ENCODE measurements at regions not wholly inside any gene's neighbourhood (a gene's known extent, or its start where the extent isn't known, plus 50 kb on each side); places are given as distances from the start of the nearest gene placed in this dataset.
"Not testable (repeated sequence)": the region's sequence is repeated elsewhere in the genome, so short reads cannot be mapped to it uniquely, and the experiment has no call there.

- H3K4me1 Mint-ChIP-seq, H3K9me3 Mint-ChIP-seq, H3K27me3 Mint-ChIP-seq, ATAC-seq, H3K4me3 Mint-ChIP-seq, H3K27ac Mint-ChIP-seq, H3K36me3 Mint-ChIP-seq: not testable (repeated sequence)
These were observed 53.0 kb upstream of the C1QTNF3 start for GRCh38 chr5:34096033-34096432.

DNA sequence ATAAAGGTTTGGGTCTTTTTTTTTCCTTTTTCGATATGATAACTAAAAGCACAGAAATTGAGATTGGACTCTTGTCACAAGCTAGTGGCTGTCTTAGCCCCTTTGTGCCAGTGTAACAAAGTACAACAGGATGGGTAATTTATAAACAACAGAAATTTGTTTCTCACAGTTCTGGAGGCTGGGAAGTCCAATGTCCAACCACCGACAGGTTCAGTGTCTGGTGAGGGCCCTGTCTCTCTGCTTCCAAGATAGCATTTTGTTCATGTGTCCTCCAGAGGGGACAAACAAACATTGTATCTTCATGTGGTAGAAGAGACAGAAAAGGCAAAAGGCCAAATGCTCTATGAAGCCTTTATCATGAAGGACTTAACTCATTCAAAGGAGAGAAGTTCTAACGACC lies 56.9 kb upstream of the C1QTNF3 start:
- H3K27me3 Mint-ChIP-seq, H3K9me3 Mint-ChIP-seq, H3K27ac Mint-ChIP-seq: not testable (repeated sequence)

GRCh38 chr5:34101567-34101966 lies 58.6 kb upstream of the C1QTNF3 start:
- H3K27ac Mint-ChIP-seq, H3K4me3 Mint-ChIP-seq: not testable (repeated sequence)

More for the DNA sequence above, 56.9 kb upstream of the C1QTNF3 start:
- not testable (repeated sequence) for H3K4me1 Mint-ChIP-seq, H3K4me3 Mint-ChIP-seq, H3K36me3 Mint-ChIP-seq, ATAC-seq

GRCh38 chr5:34108897-34109296 lies 65.9 kb upstream of the C1QTNF3 start:
- H3K9me3 Mint-ChIP-seq, H3K4me3 Mint-ChIP-seq, H3K4me1 Mint-ChIP-seq, H3K27ac Mint-ChIP-seq, ATAC-seq, H3K27me3 Mint-ChIP-seq, H3K36me3 Mint-ChIP-seq: not testable (repeated sequence)

More at GRCh38 chr5:34101567-34101966, 58.6 kb upstream of the C1QTNF3 start:
- not testable (repeated sequence) for H3K36me3 Mint-ChIP-seq, ATAC-seq, H3K27me3 Mint-ChIP-seq, H3K4me1 Mint-ChIP-seq, H3K9me3 Mint-ChIP-seq

DNA sequence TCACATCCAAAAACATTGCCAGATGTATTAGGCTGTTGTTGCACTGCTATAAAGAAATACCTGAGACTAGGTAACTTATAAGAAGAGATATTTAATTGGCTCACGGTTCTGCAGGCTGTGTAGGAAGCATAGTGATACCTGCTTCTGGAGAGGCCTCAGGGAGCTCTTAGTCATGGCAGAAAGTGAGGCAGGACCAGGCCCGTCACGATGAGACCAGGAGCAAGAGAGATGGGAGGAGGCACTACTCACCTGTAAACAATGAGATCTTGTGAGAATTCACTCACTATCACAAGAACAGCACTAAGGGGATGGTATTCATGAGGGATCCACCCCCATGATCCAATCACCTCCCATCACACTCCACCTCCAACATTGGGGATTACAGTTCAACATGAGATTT lies 81.3 kb upstream of the C1QTNF3 start:
- H3K9me3 Mint-ChIP-seq, H3K4me1 Mint-ChIP-seq, H3K27me3 Mint-ChIP-seq, ATAC-seq, H3K4me3 Mint-ChIP-seq, H3K27ac Mint-ChIP-seq: not testable (repeated sequence)
- H3K36me3 Mint-ChIP-seq, result peaks cover 37% of the 10 kb centered on the region

GRCh38 chr5:34125354-34125753 lies 82.3 kb upstream of the C1QTNF3 start:
- not testable (repeated sequence) for H3K27me3 Mint-ChIP-seq, H3K4me1 Mint-ChIP-seq, H3K4me3 Mint-ChIP-seq, H3K27ac Mint-ChIP-seq, H3K9me3 Mint-ChIP-seq
- ATAC-seq, result peak; percentile 67
- H3K36me3 Mint-ChIP-seq, result peaks cover 31% of the 10 kb centered on the region

- H3K4me1 Mint-ChIP-seq, H3K4me3 Mint-ChIP-seq, ATAC-seq, H3K27me3 Mint-ChIP-seq, H3K9me3 Mint-ChIP-seq, H3K27ac Mint-ChIP-seq: not testable (repeated sequence)
- H3K36me3 Mint-ChIP-seq, result peaks cover 24% of the 10 kb centered on the region
These were observed 83.7 kb upstream of the C1QTNF3 start for GRCh38 chr5:34126741-34127140.

GRCh38 chr5:34127818-34128217 lies 84.8 kb upstream of the C1QTNF3 start:
- H3K36me3 Mint-ChIP-seq, result peaks cover 17% of the 10 kb centered on the region
- not testable (repeated sequence) for H3K27me3 Mint-ChIP-seq, H3K4me3 Mint-ChIP-seq, ATAC-seq, H3K9me3 Mint-ChIP-seq, H3K27ac Mint-ChIP-seq, H3K4me1 Mint-ChIP-seq

DNA sequence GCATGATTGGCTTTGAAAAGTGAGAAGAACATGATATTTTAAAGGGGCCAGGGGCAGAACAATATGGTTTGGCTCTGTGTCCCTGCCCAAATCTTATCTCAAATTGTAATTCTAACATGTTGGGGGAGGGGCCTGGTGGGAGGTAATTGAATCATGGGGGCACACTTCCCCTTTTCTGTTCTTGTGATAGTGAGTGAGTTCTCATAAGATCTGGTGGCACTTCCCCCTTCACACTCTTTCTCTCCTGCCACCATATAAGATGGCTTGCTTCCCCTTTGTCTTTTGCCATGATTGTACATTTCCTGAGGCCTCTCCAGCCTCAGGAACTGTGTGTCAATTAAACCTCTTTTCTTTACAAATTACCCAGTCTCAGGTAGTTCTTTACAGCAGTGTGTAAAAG lies 85.9 kb upstream of the C1QTNF3 start:
- H3K9me3 Mint-ChIP-seq, H3K27ac Mint-ChIP-seq, H3K27me3 Mint-ChIP-seq, H3K4me3 Mint-ChIP-seq, H3K4me1 Mint-ChIP-seq: not testable (repeated sequence)
- H3K36me3 Mint-ChIP-seq, result peaks cover 17% of the 10 kb centered on the region
- ATAC-seq, result peak; percentile 64

DNA sequence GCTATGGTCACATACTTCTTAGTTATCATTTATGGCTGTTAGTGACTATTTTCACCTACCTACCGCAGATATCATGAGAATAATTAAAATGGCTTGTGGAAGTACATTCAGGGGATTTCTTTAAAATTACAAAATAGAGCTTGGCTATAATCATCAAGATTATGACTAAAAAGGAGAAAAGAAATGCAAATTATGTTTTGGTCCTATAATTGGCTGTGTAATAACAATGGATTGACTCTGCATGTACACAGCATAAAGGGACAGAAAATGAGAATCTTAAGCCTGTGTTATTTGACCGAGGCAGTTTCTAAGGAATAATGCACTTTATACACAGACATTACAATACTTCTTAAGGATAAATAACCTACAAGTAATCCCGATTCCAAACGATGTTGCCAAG lies 112.0 kb upstream of the C1QTNF3 start:
- not testable (repeated sequence) for H3K9me3 Mint-ChIP-seq, H3K27ac Mint-ChIP-seq, H3K4me3 Mint-ChIP-seq, H3K36me3 Mint-ChIP-seq, ATAC-seq, H3K27me3 Mint-ChIP-seq, H3K4me1 Mint-ChIP-seq

- H3K4me1 Mint-ChIP-seq, H3K36me3 Mint-ChIP-seq, H3K4me3 Mint-ChIP-seq, H3K9me3 Mint-ChIP-seq, ATAC-seq, H3K27ac Mint-ChIP-seq, H3K27me3 Mint-ChIP-seq: not testable (repeated sequence)
These were observed 113.8 kb upstream of the C1QTNF3 start for GRCh38 chr5:34156703-34157414.

GRCh38 chr5:34160904-34161303 lies 117.9 kb upstream of the C1QTNF3 start:
- not testable (repeated sequence) for H3K36me3 Mint-ChIP-seq, H3K4me1 Mint-ChIP-seq, H3K27ac Mint-ChIP-seq, H3K4me3 Mint-ChIP-seq, H3K27me3 Mint-ChIP-seq, ATAC-seq, H3K9me3 Mint-ChIP-seq

- peaks cover 48% of the 10 kb centered on the region for H3K36me3 Mint-ChIP-seq
- H3K4me1 Mint-ChIP-seq, H3K27ac Mint-ChIP-seq, H3K4me3 Mint-ChIP-seq, ATAC-seq, H3K27me3 Mint-ChIP-seq, H3K9me3 Mint-ChIP-seq: not testable (repeated sequence)
These were observed 128.4 kb upstream of the C1QTNF3 start for GRCh38 chr5:34171398-34171797.

GRCh38 chr5:34179453-34180190 lies 136.6 kb upstream of the C1QTNF3 start:
- ATAC-seq, H3K27me3 Mint-ChIP-seq, H3K9me3 Mint-ChIP-seq, H3K4me1 Mint-ChIP-seq, H3K4me3 Mint-ChIP-seq, H3K27ac Mint-ChIP-seq: not testable (repeated sequence)
- H3K36me3 Mint-ChIP-seq, result peaks cover 50% of the 10 kb centered on the region

GRCh38 chr5:34180225-34180624 lies 137.2 kb upstream of the C1QTNF3 start:
- H3K4me1 Mint-ChIP-seq, H3K9me3 Mint-ChIP-seq, ATAC-seq, H3K4me3 Mint-ChIP-seq, H3K27ac Mint-ChIP-seq, H3K27me3 Mint-ChIP-seq: not testable (repeated sequence)
- peaks cover 44% of the 10 kb centered on the region for H3K36me3 Mint-ChIP-seq

DNA sequence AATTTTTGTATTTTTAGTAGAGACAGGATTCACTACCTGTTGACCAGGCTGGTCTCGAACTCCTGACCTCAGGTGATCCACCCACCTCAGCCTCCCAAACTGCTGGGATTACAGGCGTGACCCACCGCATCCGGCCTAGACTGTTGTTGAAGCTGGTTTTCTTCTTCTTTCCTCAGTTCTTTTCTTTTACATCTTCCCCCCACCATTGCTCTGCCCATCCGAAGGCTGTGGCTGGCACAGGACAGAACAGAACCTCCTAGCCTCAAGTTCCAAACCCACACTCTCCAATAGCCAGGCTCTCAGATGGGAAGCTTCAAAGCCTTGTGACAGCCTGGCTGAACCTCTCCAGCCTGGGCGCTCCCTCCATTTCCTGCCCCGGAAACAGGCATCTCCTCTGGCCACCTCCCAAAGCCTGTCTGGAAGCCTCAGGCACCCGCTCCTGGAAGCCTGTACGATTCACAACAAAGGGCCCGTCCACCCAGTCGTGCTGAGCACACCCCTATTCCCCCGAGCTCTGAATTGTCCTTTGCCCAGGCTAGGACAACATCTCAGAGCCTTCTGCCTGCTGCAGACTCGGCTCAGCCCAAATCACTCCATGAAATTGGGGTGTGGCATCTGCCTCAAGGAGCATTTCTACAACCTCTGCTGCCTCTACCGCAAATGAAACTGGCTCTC lies 138.1 kb upstream of the C1QTNF3 start:
- not testable (repeated sequence) for H3K4me3 Mint-ChIP-seq, H3K4me1 Mint-ChIP-seq, ATAC-seq, H3K27ac Mint-ChIP-seq, H3K9me3 Mint-ChIP-seq, H3K27me3 Mint-ChIP-seq
- peaks cover 35% of the 10 kb centered on the region for H3K36me3 Mint-ChIP-seq
